Epithelial cell of proximal tubule (primary cell): ENCODE measurements at regions not wholly inside any gene's neighbourhood (a gene's known extent, or its start where the extent isn't known, plus 50 kb on each side); places are given as distances from the start of the nearest gene placed in this dataset.

ENCODE experiments used
- DNase-seq: peaks from one replicate; pipeline ENCODE4 v3.0.0-alpha.2; 2011; ENCODE audit warnings: low read depth
- H3K4me3 ChIP-seq: 2 replicates; pipeline ENCODE4 v1.5.1; 2011; ENCODE audit warnings: low read depth, mild to moderate bottlenecking, low read length
- TF ChIP-seq, protein P1 (sequence below): conservative IDR thresholded peaks from 2 replicates; pipeline ENCODE4 v1.5.1; 2012; ENCODE audit warnings: low read depth, mild to moderate bottlenecking, low read length

DNA sequence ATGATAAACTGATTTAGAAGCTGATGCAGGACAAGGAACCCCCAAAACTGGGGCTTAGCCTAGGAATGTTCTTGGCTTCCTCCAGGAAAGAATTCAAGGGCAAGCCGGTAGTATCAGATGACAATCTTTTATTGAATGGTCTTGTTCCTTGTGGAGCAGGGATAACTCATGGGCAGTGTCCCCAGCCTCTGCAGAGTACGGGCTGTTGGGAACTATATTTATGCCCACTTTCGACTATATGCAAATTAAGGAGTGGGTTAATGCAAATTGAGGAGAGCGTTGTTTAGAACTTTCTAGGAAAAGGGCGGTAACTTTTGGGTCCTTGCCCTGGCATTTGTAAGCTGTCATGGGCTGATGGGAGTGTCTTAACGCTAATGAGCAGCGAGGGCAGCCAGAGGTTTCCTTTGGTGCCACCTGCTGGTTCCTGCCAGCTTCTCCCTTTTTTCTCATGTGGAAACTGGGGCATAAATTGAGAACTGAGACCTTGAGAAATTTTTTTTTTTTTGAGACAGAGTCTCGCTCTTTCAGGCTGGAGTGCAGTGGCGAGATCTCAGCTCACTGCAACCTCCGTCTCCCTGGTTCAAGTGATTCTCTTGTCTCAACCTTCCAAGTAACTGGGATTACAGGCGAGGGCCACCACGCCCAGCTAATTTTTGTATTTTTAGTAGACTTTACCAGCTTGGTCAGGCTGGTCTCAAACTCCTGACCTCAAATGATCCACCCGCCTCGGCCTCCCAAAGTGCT lies 79.4 kb upstream of the ABCC4 start:
- peak; percentile 35 for DNase-seq
- H3K4me3 ChIP-seq: no peak overlapping the region
- TF ChIP-seq, protein P1, sequence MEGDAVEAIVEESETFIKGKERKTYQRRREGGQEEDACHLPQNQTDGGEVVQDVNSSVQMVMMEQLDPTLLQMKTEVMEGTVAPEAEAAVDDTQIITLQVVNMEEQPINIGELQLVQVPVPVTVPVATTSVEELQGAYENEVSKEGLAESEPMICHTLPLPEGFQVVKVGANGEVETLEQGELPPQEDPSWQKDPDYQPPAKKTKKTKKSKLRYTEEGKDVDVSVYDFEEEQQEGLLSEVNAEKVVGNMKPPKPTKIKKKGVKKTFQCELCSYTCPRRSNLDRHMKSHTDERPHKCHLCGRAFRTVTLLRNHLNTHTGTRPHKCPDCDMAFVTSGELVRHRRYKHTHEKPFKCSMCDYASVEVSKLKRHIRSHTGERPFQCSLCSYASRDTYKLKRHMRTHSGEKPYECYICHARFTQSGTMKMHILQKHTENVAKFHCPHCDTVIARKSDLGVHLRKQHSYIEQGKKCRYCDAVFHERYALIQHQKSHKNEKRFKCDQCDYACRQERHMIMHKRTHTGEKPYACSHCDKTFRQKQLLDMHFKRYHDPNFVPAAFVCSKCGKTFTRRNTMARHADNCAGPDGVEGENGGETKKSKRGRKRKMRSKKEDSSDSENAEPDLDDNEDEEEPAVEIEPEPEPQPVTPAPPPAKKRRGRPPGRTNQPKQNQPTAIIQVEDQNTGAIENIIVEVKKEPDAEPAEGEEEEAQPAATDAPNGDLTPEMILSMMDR: peak; percentile 94

DNA sequence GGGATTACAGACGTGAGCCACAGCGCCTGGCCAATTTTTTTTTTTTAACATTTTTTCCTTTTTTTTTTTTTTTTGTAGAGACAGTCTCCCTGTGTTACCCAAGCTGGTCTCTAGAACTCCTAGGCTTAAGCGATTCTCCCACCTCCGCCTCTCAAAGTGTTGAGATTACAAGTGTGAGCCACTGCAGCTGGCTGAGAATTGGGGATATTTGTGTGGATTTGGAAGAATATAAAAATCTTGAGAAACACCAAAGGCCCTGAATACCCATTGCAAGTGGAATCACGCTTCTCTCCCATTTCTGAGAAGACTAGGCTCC lies 79.9 kb upstream of the ABCC4 start:
- TF ChIP-seq, protein P1: no peak
- H3K4me3 ChIP-seq: no peak overlapping the region
- DNase-seq: no peak

DNA sequence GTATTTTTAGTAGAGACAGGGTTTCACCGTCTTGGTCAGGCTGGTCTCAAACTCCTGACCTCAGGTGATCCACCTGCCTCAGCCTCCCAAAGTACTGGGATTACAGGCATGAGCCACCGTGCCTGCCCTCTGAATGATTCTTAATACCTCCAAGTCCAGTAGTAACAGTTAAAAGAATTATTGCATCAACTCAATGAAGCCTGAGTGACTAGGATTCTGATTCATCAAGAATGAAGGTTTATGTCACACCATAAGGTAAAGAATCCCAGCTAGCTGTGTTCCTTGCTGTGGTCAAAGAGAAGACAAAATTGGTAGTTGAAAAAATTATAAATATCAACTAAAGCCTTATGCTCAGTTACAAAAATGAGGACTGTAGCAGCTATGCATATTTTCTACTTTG lies 81.2 kb upstream of the ABCC4 start:
- no peak overlapping the region for H3K4me3 ChIP-seq
- TF ChIP-seq, protein P1: no peak
- peak; percentile 68 for DNase-seq

DNA sequence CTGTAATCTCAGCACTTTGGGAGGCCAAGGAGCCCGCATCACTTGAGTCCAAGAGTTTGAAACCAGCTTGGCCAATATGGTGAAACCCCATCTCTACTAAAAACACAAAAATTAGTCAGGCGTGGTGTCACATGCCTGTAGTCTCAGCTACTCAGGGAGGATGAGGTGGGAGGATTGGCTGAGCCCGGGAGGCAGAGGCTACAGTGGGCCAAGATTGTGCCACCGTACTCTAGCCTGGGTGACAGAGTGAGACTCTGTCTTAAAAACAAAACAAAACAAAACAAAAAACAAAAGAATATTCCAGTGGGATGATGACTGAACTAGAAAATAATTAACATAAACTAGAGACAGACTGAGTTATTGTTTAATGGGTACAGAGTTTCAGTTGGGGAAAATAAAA lies 81.7 kb upstream of the ABCC4 start:
- TF ChIP-seq, protein P1: no peak

DNA sequence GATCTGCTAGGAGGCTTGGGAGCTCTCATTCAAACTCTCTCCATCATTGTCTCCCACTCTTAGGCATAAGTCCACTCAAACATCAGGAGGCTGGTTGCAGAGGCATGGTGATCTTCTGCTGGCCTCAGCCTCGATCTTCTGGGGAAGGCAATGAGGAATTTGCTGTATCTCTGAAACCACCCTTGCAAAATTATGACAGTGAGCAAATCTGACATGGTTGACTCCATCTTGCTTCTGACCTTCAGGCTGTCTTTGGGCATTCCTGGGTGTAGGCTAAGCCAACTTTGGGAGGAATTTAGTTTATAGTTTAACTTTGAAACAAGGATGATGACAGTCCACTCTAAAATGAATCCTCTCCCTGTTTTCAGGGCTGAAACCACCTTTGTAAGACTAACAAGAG lies 84.1 kb upstream of the ABCC4 start:
- no peak for DNase-seq
- no peak overlapping the region for H3K4me3 ChIP-seq
- TF ChIP-seq, protein P1: no peak

More for the DNA sequence above, 81.7 kb upstream of the ABCC4 start:
- no peak overlapping the region for H3K4me3 ChIP-seq
- DNase-seq: peak; percentile 37

DNA sequence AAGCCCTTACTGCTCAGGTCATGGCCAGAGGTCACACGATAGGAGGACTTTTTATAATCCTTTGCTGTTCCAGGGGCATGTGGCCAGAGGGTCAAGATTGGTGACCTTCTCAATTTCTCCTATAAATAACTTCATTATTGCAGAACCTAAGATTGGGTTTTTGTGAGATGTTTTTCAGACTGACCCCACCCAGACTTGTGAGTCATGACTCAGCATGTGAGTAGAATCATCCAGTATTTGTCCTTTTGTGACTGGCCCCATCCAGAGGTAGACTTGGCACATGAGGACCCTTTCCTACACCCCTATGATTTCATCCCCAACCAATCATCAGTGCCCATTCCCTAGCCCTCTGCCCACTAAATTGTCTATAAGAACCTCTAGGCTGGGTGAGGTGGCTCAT lies 84.5 kb upstream of the ABCC4 start:
- TF ChIP-seq, protein P1: no peak
- no peak for DNase-seq
- no peak overlapping the region for H3K4me3 ChIP-seq

DNA sequence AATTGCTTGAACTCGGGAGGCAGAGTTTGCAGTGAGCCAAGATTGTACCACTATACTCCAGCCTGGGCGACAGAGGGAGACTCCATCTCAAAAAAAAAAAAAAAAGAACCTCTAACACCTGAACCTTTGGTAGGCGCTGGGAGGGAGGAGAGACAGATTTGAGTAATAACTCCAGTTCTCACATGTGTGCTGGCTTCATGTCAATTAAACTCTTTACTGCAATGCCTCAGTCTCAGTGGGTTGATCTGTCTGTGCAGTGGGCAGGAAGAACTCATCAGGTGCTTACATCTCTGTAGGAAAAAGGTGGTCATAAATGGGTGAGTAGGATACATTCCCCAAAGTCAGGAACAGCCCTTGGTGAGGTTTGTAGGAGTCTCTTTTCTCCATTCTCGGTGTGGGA lies 85.1 kb upstream of the ABCC4 start:
- DNase-seq: no peak
- no peak overlapping the region for H3K4me3 ChIP-seq
- TF ChIP-seq, protein P1: no peak
